Mammary epithelial cell (primary cell): ENCODE measurements at regions not wholly inside any gene's neighbourhood (a gene's known extent, or its start where the extent isn't known, plus 50 kb on each side); places are given as distances from the start of the nearest gene placed in this dataset.

Source experiments
- EZH2 ChIP-seq: IDR thresholded peaks from 2 replicates; pipeline ENCODE4 v1.6.1; 2012; ENCODE audit warnings: low read length, inconsistent platforms, borderline replicate concordance
- TF ChIP-seq, protein P1 (sequence below), 2 donors: IDR thresholded peaks in 1 of 2; conservative IDR thresholded peaks in 1 of 2; 2 replicates each; pipeline ENCODE4 v1.5.1; 2011 to 2012; ENCODE audit warnings: inconsistent platforms in 2 of 2, low read length in 2 of 2, mild to moderate bottlenecking in 2 of 2, control low read depth in 1 of 2, low read depth in 1 of 2; ENCODE audit not compliant: insufficient read depth in 1 of 2; ENCODE audit errors: extremely low read depth in 1 of 2

DNA sequence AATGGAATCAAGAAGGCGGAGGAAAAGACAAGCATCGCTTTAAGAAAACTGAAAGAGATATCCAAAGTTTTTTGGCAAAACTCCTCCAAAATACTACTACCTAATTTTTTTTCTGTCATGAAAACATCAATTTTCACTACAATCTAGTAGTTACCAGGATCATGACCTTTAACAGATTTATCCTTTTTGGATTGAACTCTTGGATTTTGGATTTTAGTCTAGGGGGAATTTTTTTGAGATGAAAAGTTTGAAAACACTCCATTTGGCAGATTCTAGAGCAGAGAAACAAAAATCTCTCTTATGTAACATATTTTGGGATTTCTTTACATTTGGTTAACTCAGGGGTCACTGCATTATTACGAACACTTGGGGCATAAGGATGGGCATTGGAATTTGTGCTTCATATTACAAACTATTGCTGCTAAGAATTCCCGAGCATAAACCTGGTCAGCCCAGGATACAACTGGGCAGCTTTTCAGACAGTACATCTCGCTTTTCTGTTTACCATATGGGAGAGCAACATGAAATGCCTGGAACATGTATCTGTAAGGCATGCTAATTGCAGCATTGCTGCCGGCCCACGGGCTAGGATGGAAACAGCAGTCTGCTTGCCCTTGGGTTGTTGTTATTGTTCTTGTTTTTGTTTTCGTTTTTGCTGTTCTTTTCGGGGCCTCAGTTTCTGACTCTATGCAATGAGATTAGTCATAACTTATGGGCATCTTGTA lies 264.3 kb downstream of the RHOU start:
- TF ChIP-seq, protein P1, sequence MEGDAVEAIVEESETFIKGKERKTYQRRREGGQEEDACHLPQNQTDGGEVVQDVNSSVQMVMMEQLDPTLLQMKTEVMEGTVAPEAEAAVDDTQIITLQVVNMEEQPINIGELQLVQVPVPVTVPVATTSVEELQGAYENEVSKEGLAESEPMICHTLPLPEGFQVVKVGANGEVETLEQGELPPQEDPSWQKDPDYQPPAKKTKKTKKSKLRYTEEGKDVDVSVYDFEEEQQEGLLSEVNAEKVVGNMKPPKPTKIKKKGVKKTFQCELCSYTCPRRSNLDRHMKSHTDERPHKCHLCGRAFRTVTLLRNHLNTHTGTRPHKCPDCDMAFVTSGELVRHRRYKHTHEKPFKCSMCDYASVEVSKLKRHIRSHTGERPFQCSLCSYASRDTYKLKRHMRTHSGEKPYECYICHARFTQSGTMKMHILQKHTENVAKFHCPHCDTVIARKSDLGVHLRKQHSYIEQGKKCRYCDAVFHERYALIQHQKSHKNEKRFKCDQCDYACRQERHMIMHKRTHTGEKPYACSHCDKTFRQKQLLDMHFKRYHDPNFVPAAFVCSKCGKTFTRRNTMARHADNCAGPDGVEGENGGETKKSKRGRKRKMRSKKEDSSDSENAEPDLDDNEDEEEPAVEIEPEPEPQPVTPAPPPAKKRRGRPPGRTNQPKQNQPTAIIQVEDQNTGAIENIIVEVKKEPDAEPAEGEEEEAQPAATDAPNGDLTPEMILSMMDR (conservative IDR thresholded peaks at IDR 0.05 in 1 of 2, IDR thresholded peaks at IDR 0.05 in 1 of 2; ENCODE audit: extremely low read depth in 1 of 2, insufficient read depth in 1 of 2, low read depth in 1 of 2, low read length in 2 of 2): no peak
- no peak for TF ChIP-seq EZH2
